MM.1S (cell line): ENCODE measurements at regions not wholly inside any gene's neighbourhood (a gene's known extent, or its start where the extent isn't known, plus 50 kb on each side); places are given as distances from the start of the nearest gene placed in this dataset.

Source experiments
- DNase-seq: peaks from one replicate; pipeline ENCODE4 v3.0.0-alpha.2; 2015
- H2AFZ ChIP-seq: fragments of 300-600 bp; sonication (generic); 2 replicates; pipeline ENCODE4 v1.6.0; 2016; ENCODE audit warnings: antibody characterized with exemption, low read length
- H3F3A ChIP-seq: fragments of 300-600 bp; sonication (generic); 2 replicates; pipeline ENCODE4 v1.6.1; 2016; ENCODE audit warnings: mild to moderate bottlenecking, antibody characterized with exemption, low read length, moderate library complexity, mixed read lengths; ENCODE audit not compliant: insufficient read depth
- H3K27ac ChIP-seq: fragments of 300-600 bp; sonication (generic); 2 replicates; pipeline ENCODE4 v1.5.1; 2016; ENCODE audit warnings: mild to moderate bottlenecking, low read length
- H3K27me3 ChIP-seq: fragments of 300-600 bp; sonication (generic); replicated peaks from 2 replicates; pipeline ENCODE4 v1.6.0; 2016; ENCODE audit warnings: low read length; ENCODE audit not compliant: insufficient read depth
- H3K36me3 ChIP-seq: fragments of 300-600 bp; sonication (generic); replicated peaks from 2 replicates; pipeline ENCODE4 v1.6.1; 2016; ENCODE audit warnings: mild to moderate bottlenecking, low read length, mixed read lengths; ENCODE audit not compliant: insufficient read depth
- H3K4me1 ChIP-seq: fragments of 300-600 bp; sonication (generic); 2 replicates; pipeline ENCODE4 v1.6.1; 2016; ENCODE audit warnings: low read length, mixed read lengths
- H3K4me2 ChIP-seq: fragments of 300-600 bp; sonication (generic); 2 replicates; pipeline ENCODE4 v1.6.0; 2016; ENCODE audit warnings: low read depth, low read length
- H3K4me3 ChIP-seq: fragments of 300-600 bp; sonication (generic); 2 replicates; pipeline ENCODE4 v1.5.1; 2016; ENCODE audit warnings: low read length, mixed read lengths
- H3K79me2 ChIP-seq: fragments of 300-600 bp; sonication (generic); 2 replicates; pipeline ENCODE4 v1.6.1; 2016; ENCODE audit warnings: mixed run types, low read length, mixed read lengths
- H3K9ac ChIP-seq: fragments of 300-600 bp; sonication (generic); 2 replicates; pipeline ENCODE4 v1.6.1; 2016; ENCODE audit warnings: low read length, mixed read lengths
- H3K9me2 ChIP-seq: fragments of 300-600 bp; sonication (generic); replicated peaks from 2 replicates; pipeline ENCODE4 v1.6.1; 2016; ENCODE audit warnings: mild to moderate bottlenecking, low read length, mixed read lengths; ENCODE audit not compliant: insufficient read depth
- H3K9me3 ChIP-seq: fragments of 300-600 bp; sonication (generic); replicated peaks from 2 replicates; pipeline ENCODE4 v1.6.1; 2016; ENCODE audit warnings: mild to moderate bottlenecking, low read length, mixed read lengths; ENCODE audit not compliant: insufficient read depth
- H4K20me1 ChIP-seq: fragments of 300-600 bp; sonication (generic); 2 replicates; pipeline ENCODE4 v1.6.1; 2016; ENCODE audit warnings: mild to moderate bottlenecking, low read length, moderate library complexity, mixed read lengths; ENCODE audit not compliant: insufficient read depth
- EZH2 ChIP-seq: fragments of 300-600 bp; sonication (generic); optimal IDR thresholded peaks from 2 replicates; pipeline ENCODE3; 2017; ENCODE audit warnings: low read depth, mild to moderate bottlenecking, antibody characterized with exemption, low read length, mixed read lengths
- EZH2phosphoT487 ChIP-seq: fragments of 300-600 bp; sonication (generic); IDR thresholded peaks from 2 replicates; pipeline ENCODE4 v1.6.1; 2018; ENCODE audit warnings: antibody characterized with exemption, low read length
- TF ChIP-seq, protein P1 (sequence below): fragments of 300-600 bp; sonication (generic); IDR thresholded peaks from 2 replicates; pipeline ENCODE4 v1.5.1; 2016; ENCODE audit warnings: antibody characterized with exemption, low read length, mixed read lengths

DNA sequence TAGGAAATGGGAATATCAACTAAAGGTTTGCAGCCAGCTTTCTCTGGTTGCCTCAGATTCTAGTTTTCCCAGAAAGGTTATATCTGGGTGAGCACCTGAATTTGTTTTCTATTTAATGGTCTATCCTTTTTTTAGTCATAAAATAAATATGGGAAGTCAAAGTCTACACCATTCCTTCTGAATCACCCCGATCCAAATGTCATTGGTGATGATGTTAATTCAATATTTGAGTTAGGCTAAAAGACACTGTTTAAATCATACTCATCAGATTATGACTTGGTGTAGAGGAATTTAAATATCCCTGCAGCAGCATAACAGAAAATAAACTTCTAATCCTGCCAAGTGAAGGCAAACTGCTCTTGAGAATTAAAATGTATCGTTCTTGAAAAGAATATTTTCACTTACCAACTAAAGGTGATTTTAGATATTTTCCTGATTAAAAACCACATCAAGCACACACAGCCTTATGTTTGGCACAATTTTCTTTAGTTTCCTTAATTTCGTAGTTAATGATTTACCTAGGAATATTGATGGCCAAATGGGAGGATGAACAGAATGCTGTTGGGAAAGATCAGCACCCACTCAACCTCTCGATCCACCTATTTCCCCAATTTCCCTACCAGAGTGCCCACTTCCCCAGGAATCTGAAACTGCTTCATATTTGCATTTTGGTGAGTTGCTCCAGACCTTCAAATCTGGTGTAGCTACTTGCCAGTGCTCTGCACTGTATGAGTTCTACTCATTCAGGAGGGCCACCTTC, 103.1 kb upstream of the TSLP start:
- Histone ChIP-seq H3K9me2 (no peaks in the 10 kb centered on the region), H4K20me1 (no peaks in the 10 kb centered on the region), H3K27ac (no peak overlapping the region), H3F3A (no peaks in the 10 kb centered on the region), H3K36me3 (no peaks in the 10 kb centered on the region), H2AFZ (no peak overlapping the region), H3K9ac (no peak overlapping the region), H3K4me2 (no peak overlapping the region), H3K27me3 (no peaks in the 10 kb centered on the region), H3K4me3 (no peak overlapping the region), H3K4me1 (no peaks in the 10 kb centered on the region), H3K9me3 (no peaks in the 10 kb centered on the region), H3K79me2 (no peaks in the 10 kb centered on the region)
- no peak for DNase-seq
- TF ChIP-seq EZH2phosphoT487 (no peak), EZH2 (no peak)
- TF ChIP-seq, protein P1, sequence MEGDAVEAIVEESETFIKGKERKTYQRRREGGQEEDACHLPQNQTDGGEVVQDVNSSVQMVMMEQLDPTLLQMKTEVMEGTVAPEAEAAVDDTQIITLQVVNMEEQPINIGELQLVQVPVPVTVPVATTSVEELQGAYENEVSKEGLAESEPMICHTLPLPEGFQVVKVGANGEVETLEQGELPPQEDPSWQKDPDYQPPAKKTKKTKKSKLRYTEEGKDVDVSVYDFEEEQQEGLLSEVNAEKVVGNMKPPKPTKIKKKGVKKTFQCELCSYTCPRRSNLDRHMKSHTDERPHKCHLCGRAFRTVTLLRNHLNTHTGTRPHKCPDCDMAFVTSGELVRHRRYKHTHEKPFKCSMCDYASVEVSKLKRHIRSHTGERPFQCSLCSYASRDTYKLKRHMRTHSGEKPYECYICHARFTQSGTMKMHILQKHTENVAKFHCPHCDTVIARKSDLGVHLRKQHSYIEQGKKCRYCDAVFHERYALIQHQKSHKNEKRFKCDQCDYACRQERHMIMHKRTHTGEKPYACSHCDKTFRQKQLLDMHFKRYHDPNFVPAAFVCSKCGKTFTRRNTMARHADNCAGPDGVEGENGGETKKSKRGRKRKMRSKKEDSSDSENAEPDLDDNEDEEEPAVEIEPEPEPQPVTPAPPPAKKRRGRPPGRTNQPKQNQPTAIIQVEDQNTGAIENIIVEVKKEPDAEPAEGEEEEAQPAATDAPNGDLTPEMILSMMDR = no peak

DNA sequence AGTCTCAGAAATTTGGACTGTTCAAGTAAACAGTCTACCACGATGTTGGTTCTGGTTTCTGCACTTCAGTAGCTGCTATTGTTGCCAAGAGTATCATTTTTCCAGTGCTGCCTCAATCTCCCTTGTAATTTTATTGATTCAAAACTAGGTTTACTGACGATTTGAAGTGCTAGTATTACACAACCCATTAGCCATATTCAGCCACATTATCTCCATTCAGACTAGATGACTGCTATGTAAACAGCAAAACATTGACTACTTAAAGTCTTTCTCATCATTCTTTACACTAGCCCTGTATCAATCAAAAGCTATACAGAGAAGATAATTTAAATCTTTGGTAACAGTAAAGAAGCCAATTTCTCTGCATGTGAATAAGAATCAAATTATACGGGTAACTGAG, 102.0 kb upstream of the TSLP start:
- no peak for DNase-seq
- no peak overlapping the region for H2AFZ ChIP-seq
- no peak overlapping the region for H3K4me2 ChIP-seq

DNA sequence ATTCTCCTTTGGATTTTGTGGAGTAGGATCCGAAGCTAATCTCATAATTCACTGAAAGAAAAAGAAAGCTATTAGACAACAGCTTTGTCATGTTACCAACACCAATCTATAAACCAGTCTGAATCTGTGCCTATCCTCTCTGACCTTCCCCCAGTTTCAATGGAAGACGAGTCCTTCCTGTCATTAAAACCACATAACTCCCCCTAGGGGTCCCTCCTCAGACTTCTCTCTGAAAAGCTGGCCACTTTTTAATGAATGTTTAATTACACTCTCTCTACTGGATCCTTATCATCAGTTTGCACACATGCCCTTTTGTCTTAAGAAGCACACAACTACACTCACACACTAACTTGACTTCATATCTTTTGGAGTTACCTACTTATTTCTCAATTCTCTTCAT, 98.0 kb upstream of the TSLP start:
- DNase-seq = no peak
- Histone ChIP-seq H3K4me1 (no peaks in the 10 kb centered on the region), H3K27me3 (no peaks in the 10 kb centered on the region), H3K9me2 (no peaks in the 10 kb centered on the region), H2AFZ (no peak overlapping the region), H3K9ac (no peak overlapping the region), H3K9me3 (no peaks in the 10 kb centered on the region), H3F3A (no peaks in the 10 kb centered on the region), H3K4me2 (no peak overlapping the region), H4K20me1 (no peaks in the 10 kb centered on the region), H3K79me2 (no peaks in the 10 kb centered on the region), H3K4me3 (no peak overlapping the region), H3K36me3 (no peaks in the 10 kb centered on the region), H3K27ac (no peak overlapping the region)
- TF ChIP-seq, protein P1 = no peak
- no peak for TF ChIP-seq EZH2phosphoT487
- no peak for TF ChIP-seq EZH2

More for the DNA sequence above, 102.0 kb upstream of the TSLP start:
- Histone ChIP-seq H3F3A (no peaks in the 10 kb centered on the region), H3K9me2 (no peaks in the 10 kb centered on the region), H3K4me3 (no peak overlapping the region), H3K9me3 (no peaks in the 10 kb centered on the region), H3K27ac (no peak overlapping the region), H3K4me1 (no peaks in the 10 kb centered on the region), H4K20me1 (no peaks in the 10 kb centered on the region), H3K27me3 (no peaks in the 10 kb centered on the region), H3K36me3 (no peaks in the 10 kb centered on the region), H3K9ac (no peak overlapping the region), H3K79me2 (no peaks in the 10 kb centered on the region)
- TF ChIP-seq EZH2phosphoT487 = no peak
- TF ChIP-seq, protein P1 = no peak
- TF ChIP-seq EZH2 = no peak
